ENCODE measurements at regions not wholly inside any gene's neighbourhood (a gene's known extent, or its start where the extent isn't known, plus 50 kb on each side); places are given as distances from the start of the nearest gene placed in this dataset.

GRCh38 chr5:111975133-111975532 is 218.1 kb upstream of the NREP start:
- H3K9me3 ChIP-seq = no peaks in the 10 kb centered on the region
- ChIA-PET POLR2A (no interaction called here), CTCF (no interaction called here)
- no peak overlapping the region for H3K4me3 Mint-ChIP-seq
- ATAC-seq (replicated peaks in 1 of 4) (no peak), DNase-seq (no peak)
- no peaks in the 10 kb centered on the region for H3K27me3 ChIP-seq (replicated peaks in 1 of 2; ENCODE audit: control insufficient read depth in 2 of 2, extremely low read depth in 1 of 2, insufficient read depth in 2 of 2, low read length in 1 of 2)
- H3K4me1 Mint-ChIP-seq = no peaks in the 10 kb centered on the region
- no peak overlapping the region for H3K27ac Mint-ChIP-seq
- H3K36me3 ChIP-seq (ENCODE audit: control insufficient read depth in 2 of 2, extremely low read depth in 1 of 2, insufficient read depth in 1 of 2, low read length in 1 of 2) = no peaks in the 10 kb centered on the region
- no peaks in the 10 kb centered on the region for H3K9me3 Mint-ChIP-seq
- peaks cover 0 to 4% of the 10 kb centered on the region in 2 donors for H3K27me3 Mint-ChIP-seq
- no peak overlapping the region for H3K27ac ChIP-seq (ENCODE audit: low read length)
- H3K36me3 Mint-ChIP-seq = no peaks in the 10 kb centered on the region
- WGBS (ENCODE audit: insufficient coverage) = 66% methylated on average over 3 of the region's 5 CpGs
- no peak overlapping the region for H3K4me3 ChIP-seq (ENCODE audit: control insufficient read depth in 1 of 2, extremely low read depth in 1 of 2, low read length in 1 of 2)
- H3K4me1 ChIP-seq (ENCODE audit: control insufficient read depth in 1 of 2, extremely low read depth in 1 of 2, insufficient read depth in 2 of 2, low read length in 2 of 2) = no peaks in the 10 kb centered on the region

- CTCF ChIA-PET = no interaction called here
- H3K4me1 Mint-ChIP-seq = no peaks in the 10 kb centered on the region
Observed at GRCh38 chr5:111973961-111974360, 217.0 kb upstream of the NREP start.

GRCh38 chr5:111972548-111972947 is 215.6 kb upstream of the NREP start:
- ChIA-PET CTCF (no interaction called here), POLR2A (no interaction called here)
- H3K4me3 Mint-ChIP-seq = no peak overlapping the region
- no peaks in the 10 kb centered on the region for H3K36me3 ChIP-seq (ENCODE audit: control insufficient read depth in 2 of 2, extremely low read depth in 1 of 2, insufficient read depth in 1 of 2, low read length in 1 of 2)
- H3K4me1 ChIP-seq (ENCODE audit: control insufficient read depth in 1 of 2, extremely low read depth in 1 of 2, insufficient read depth in 2 of 2, low read length in 2 of 2) = no peaks in the 10 kb centered on the region
- DNase-seq (no peak), ATAC-seq (replicated peaks in 1 of 4) (no peak)
- H3K9me3 ChIP-seq = no peaks in the 10 kb centered on the region
- H3K27me3 Mint-ChIP-seq = peaks cover 0 to 9% of the 10 kb centered on the region in 2 donors
- H3K27ac Mint-ChIP-seq = no peak overlapping the region
- H3K27me3 ChIP-seq (replicated peaks in 1 of 2; ENCODE audit: control insufficient read depth in 2 of 2, extremely low read depth in 1 of 2, insufficient read depth in 2 of 2, low read length in 1 of 2) = no peaks in the 10 kb centered on the region
- no peak overlapping the region for H3K27ac ChIP-seq (ENCODE audit: low read length)
- no peaks in the 10 kb centered on the region for H3K36me3 Mint-ChIP-seq
- 44% methylated on average over 2 of the region's 2 CpGs for WGBS (ENCODE audit: insufficient coverage)
- no peaks in the 10 kb centered on the region for H3K9me3 Mint-ChIP-seq
- no peak overlapping the region for H3K4me3 ChIP-seq (ENCODE audit: control insufficient read depth in 1 of 2, extremely low read depth in 1 of 2, low read length in 1 of 2)
- no peaks in the 10 kb centered on the region for H3K4me1 Mint-ChIP-seq

More at GRCh38 chr5:111973961-111974360, 217.0 kb upstream of the NREP start:
- Mint-ChIP-seq H3K27me3 (peaks cover 0 to 6% of the 10 kb centered on the region in 2 donors), H3K27ac (no peak overlapping the region), H3K9me3 (no peaks in the 10 kb centered on the region), H3K4me3 (no peak overlapping the region), H3K36me3 (no peaks in the 10 kb centered on the region)
- Histone ChIP-seq H3K9me3 (no peaks in the 10 kb centered on the region), H3K4me3 (ENCODE audit: control insufficient read depth in 1 of 2, extremely low read depth in 1 of 2, low read length in 1 of 2) (no peak overlapping the region), H3K27ac (ENCODE audit: low read length) (no peak overlapping the region), H3K4me1 (ENCODE audit: control insufficient read depth in 1 of 2, extremely low read depth in 1 of 2, insufficient read depth in 2 of 2, low read length in 2 of 2) (no peaks in the 10 kb centered on the region), H3K27me3 (replicated peaks in 1 of 2; ENCODE audit: control insufficient read depth in 2 of 2, extremely low read depth in 1 of 2, insufficient read depth in 2 of 2, low read length in 1 of 2) (no peaks in the 10 kb centered on the region), H3K36me3 (ENCODE audit: control insufficient read depth in 2 of 2, extremely low read depth in 1 of 2, insufficient read depth in 1 of 2, low read length in 1 of 2) (no peaks in the 10 kb centered on the region)
- ATAC-seq (replicated peaks in 1 of 4) (no peak), DNase-seq (no peak)
- POLR2A ChIA-PET = no interaction called here
- no CpG with 5 or more reads among the region's 2 CpGs for WGBS (ENCODE audit: insufficient coverage)

- Mint-ChIP-seq H3K27me3 (peaks cover 0 to 9% of the 10 kb centered on the region in 2 donors), H3K36me3 (no peaks in the 10 kb centered on the region), H3K4me3 (no peak overlapping the region), H3K9me3 (no peaks in the 10 kb centered on the region), H3K4me1 (no peaks in the 10 kb centered on the region), H3K27ac (no peak overlapping the region)
- Histone ChIP-seq H3K4me3 (ENCODE audit: control insufficient read depth in 1 of 2, extremely low read depth in 1 of 2, low read length in 1 of 2) (no peak overlapping the region), H3K27ac (ENCODE audit: low read length) (no peak overlapping the region), H3K9me3 (no peaks in the 10 kb centered on the region), H3K36me3 (ENCODE audit: control insufficient read depth in 2 of 2, extremely low read depth in 1 of 2, insufficient read depth in 1 of 2, low read length in 1 of 2) (no peaks in the 10 kb centered on the region), H3K4me1 (ENCODE audit: control insufficient read depth in 1 of 2, extremely low read depth in 1 of 2, insufficient read depth in 2 of 2, low read length in 2 of 2) (no peaks in the 10 kb centered on the region), H3K27me3 (replicated peaks in 1 of 2; ENCODE audit: control insufficient read depth in 2 of 2, extremely low read depth in 1 of 2, insufficient read depth in 2 of 2, low read length in 1 of 2) (no peaks in the 10 kb centered on the region)
- POLR2A ChIA-PET = no interaction called here
- no CpG with 5 or more reads among the region's 2 CpGs for WGBS (ENCODE audit: insufficient coverage)
- CTCF ChIA-PET = no interaction called here
- ATAC-seq (replicated peaks in 1 of 4) (no peak), DNase-seq (no peak)
Observed at GRCh38 chr5:111972080-111972479, 215.1 kb upstream of the NREP start.

GRCh38 chr5:111968459-111968858 is 211.5 kb upstream of the NREP start:
- Histone ChIP-seq H3K36me3 (ENCODE audit: control insufficient read depth in 2 of 2, extremely low read depth in 1 of 2, insufficient read depth in 1 of 2, low read length in 1 of 2) (no peaks in the 10 kb centered on the region), H3K27ac (ENCODE audit: low read length) (no peak overlapping the region), H3K9me3 (no peaks in the 10 kb centered on the region), H3K4me3 (ENCODE audit: control insufficient read depth in 1 of 2, extremely low read depth in 1 of 2, low read length in 1 of 2) (no peak overlapping the region), H3K27me3 (replicated peaks in 1 of 2; ENCODE audit: control insufficient read depth in 2 of 2, extremely low read depth in 1 of 2, insufficient read depth in 2 of 2, low read length in 1 of 2) (no peaks in the 10 kb centered on the region), H3K4me1 (ENCODE audit: control insufficient read depth in 1 of 2, extremely low read depth in 1 of 2, insufficient read depth in 2 of 2, low read length in 2 of 2) (no peaks in the 10 kb centered on the region)
- ATAC-seq (replicated peaks in 1 of 4) = no peak
- Mint-ChIP-seq H3K9me3 (no peaks in the 10 kb centered on the region), H3K4me3 (no peak overlapping the region), H3K4me1 (no peaks in the 10 kb centered on the region), H3K36me3 (no peaks in the 10 kb centered on the region), H3K27ac (no peak overlapping the region), H3K27me3 (peaks cover 0 to 4% of the 10 kb centered on the region in 2 donors)
- POLR2A ChIA-PET = no interaction called here
- DNase-seq = no peak
- WGBS (ENCODE audit: insufficient coverage) = 45% methylated on average over 1 of the region's 1 CpG
- CTCF ChIA-PET = no interaction called here

GRCh38 chr5:111967463-111967862 is 210.5 kb upstream of the NREP start:
- Histone ChIP-seq H3K27ac (ENCODE audit: low read length) (no peak overlapping the region), H3K4me1 (ENCODE audit: control insufficient read depth in 1 of 2, extremely low read depth in 1 of 2, insufficient read depth in 2 of 2, low read length in 2 of 2) (no peaks in the 10 kb centered on the region), H3K4me3 (ENCODE audit: control insufficient read depth in 1 of 2, extremely low read depth in 1 of 2, low read length in 1 of 2) (no peak overlapping the region), H3K27me3 (replicated peaks in 1 of 2; ENCODE audit: control insufficient read depth in 2 of 2, extremely low read depth in 1 of 2, insufficient read depth in 2 of 2, low read length in 1 of 2) (no peaks in the 10 kb centered on the region), H3K36me3 (ENCODE audit: control insufficient read depth in 2 of 2, extremely low read depth in 1 of 2, insufficient read depth in 1 of 2, low read length in 1 of 2) (no peaks in the 10 kb centered on the region), H3K9me3 (no peaks in the 10 kb centered on the region)
- Mint-ChIP-seq H3K4me3 (no peak overlapping the region), H3K9me3 (no peaks in the 10 kb centered on the region), H3K36me3 (no peaks in the 10 kb centered on the region), H3K27ac (no peak overlapping the region), H3K27me3 (peaks cover 0 to 4% of the 10 kb centered on the region in 2 donors), H3K4me1 (no peaks in the 10 kb centered on the region)
- no peak for ATAC-seq (replicated peaks in 1 of 4)
- CTCF ChIA-PET = no interaction called here
- DNase-seq = no peak
- WGBS (ENCODE audit: insufficient coverage) = no CpG with 5 or more reads among the region's 8 CpGs
- POLR2A ChIA-PET = no interaction called here

- H3K4me1 ChIP-seq (ENCODE audit: control insufficient read depth in 1 of 2, extremely low read depth in 1 of 2, insufficient read depth in 2 of 2, low read length in 2 of 2) = no peaks in the 10 kb centered on the region
- ATAC-seq (replicated peaks in 1 of 4) (no peak), DNase-seq (no peak)
- no peaks in the 10 kb centered on the region for H3K9me3 ChIP-seq
- Mint-ChIP-seq H3K4me3 (no peak overlapping the region), H3K9me3 (no peaks in the 10 kb centered on the region), H3K27me3 (peaks cover 0 to 4% of the 10 kb centered on the region in 2 donors), H3K36me3 (no peaks in the 10 kb centered on the region), H3K27ac (no peak overlapping the region), H3K4me1 (no peaks in the 10 kb centered on the region)
- POLR2A ChIA-PET = no interaction called here
- H3K27me3 ChIP-seq (replicated peaks in 1 of 2; ENCODE audit: control insufficient read depth in 2 of 2, extremely low read depth in 1 of 2, insufficient read depth in 2 of 2, low read length in 1 of 2) = no peaks in the 10 kb centered on the region
- CTCF ChIA-PET = no interaction called here
- H3K27ac ChIP-seq (ENCODE audit: low read length) = no peak overlapping the region
- H3K36me3 ChIP-seq (ENCODE audit: control insufficient read depth in 2 of 2, extremely low read depth in 1 of 2, insufficient read depth in 1 of 2, low read length in 1 of 2) = no peaks in the 10 kb centered on the region
- no peak overlapping the region for H3K4me3 ChIP-seq (ENCODE audit: control insufficient read depth in 1 of 2, extremely low read depth in 1 of 2, low read length in 1 of 2)
Observed at GRCh38 chr5:111966290-111966689, 209.3 kb upstream of the NREP start.

Data from T-cell (primary cell).